Fibroblast of lung (primary cell): ENCODE measurements at regions not wholly inside any gene's neighbourhood (a gene's known extent, or its start where the extent isn't known, plus 50 kb on each side); places are given as distances from the start of the nearest gene placed in this dataset.

ENCODE experiments used
- DNase-seq, 2 donors: peaks; one replicate each; pipeline versions ENCODE4 v3.0.0 to v3.0.0-alpha.2; 2010; ENCODE audit warnings: low read depth in 2 of 2
- H2AFZ ChIP-seq: 2 replicates; pipeline ENCODE4 v1.5.1; 2012; ENCODE audit warnings: low read length, control low read depth, inconsistent platforms
- H3K27ac ChIP-seq: 2 replicates; pipeline ENCODE4 v1.5.1; 2011; ENCODE audit warnings: low read length, control low read depth; ENCODE audit not compliant: insufficient read depth
- H3K27me3 ChIP-seq: 2 replicates; pipeline ENCODE4 v1.5.1; 2011; ENCODE audit warnings: mild to moderate bottlenecking, low read length; ENCODE audit not compliant: control insufficient read depth, insufficient read depth
- H3K36me3 ChIP-seq: 2 replicates; pipeline ENCODE4 v1.5.1; 2011; ENCODE audit warnings: low read length; ENCODE audit not compliant: control insufficient read depth, insufficient read depth
- H3K4me1 ChIP-seq: 2 replicates; pipeline ENCODE4 v1.5.1; 2011; ENCODE audit warnings: low read length; ENCODE audit not compliant: control insufficient read depth, insufficient read depth; ENCODE audit errors: extremely low read depth
- H3K4me2 ChIP-seq: 2 replicates; pipeline ENCODE4 v1.5.1; 2011; ENCODE audit warnings: low read length, control low read depth; ENCODE audit not compliant: insufficient read depth; ENCODE audit errors: extremely low read depth
- H3K4me3 ChIP-seq, 4 experiments: fragments of 200-600 bp in 1 of 4; sonication (generic) in 1 of 4; replicated peaks in 1 of 4; 2 replicates each; pipeline ENCODE4 v1.5.1; 2011 to 2016; ENCODE audit warnings: low read length in 4 of 4, low read depth in 3 of 4, mild to moderate bottlenecking in 3 of 4, control low read depth in 2 of 4, inconsistent platforms in 1 of 4, mixed read lengths in 1 of 4; ENCODE audit not compliant: insufficient read depth in 1 of 4; ENCODE audit errors: control extremely low read depth in 1 of 4
- H3K79me2 ChIP-seq: 2 replicates; pipeline ENCODE4 v1.5.1; 2012; ENCODE audit warnings: mild to moderate bottlenecking, low read length, inconsistent platforms; ENCODE audit not compliant: control insufficient read depth, insufficient read depth
- H3K9ac ChIP-seq: 2 replicates; pipeline ENCODE4 v1.5.1; 2011; ENCODE audit warnings: mild to moderate bottlenecking, low read length, control low read depth; ENCODE audit not compliant: insufficient read depth
- H3K9me3 ChIP-seq: 2 replicates; pipeline ENCODE4 v1.5.1; 2012; ENCODE audit warnings: low read depth, low read length; ENCODE audit not compliant: control insufficient read depth, insufficient read depth
- H4K20me1 ChIP-seq: 2 replicates; pipeline ENCODE4 v1.5.1; 2011; ENCODE audit warnings: low read length; ENCODE audit not compliant: control insufficient read depth, insufficient read depth; ENCODE audit errors: extremely low read depth
- EZH2 ChIP-seq: IDR thresholded peaks from 2 replicates; pipeline ENCODE4 v1.5.1; 2012; ENCODE audit warnings: low read length, control low read depth, mild to moderate bottlenecking; ENCODE audit errors: missing control alignments
- TF ChIP-seq, protein P1 (sequence below), 2 donors: IDR thresholded peaks in 1 of 2; conservative IDR thresholded peaks in 1 of 2; 1 replicate in 1 of 2; 2 replicates in 1 of 2; pipeline ENCODE4 v1.5.1; 2011 to 2012; ENCODE audit warnings: low read length in 2 of 2, control low read depth in 1 of 2, inconsistent platforms in 1 of 2, low read depth in 1 of 2, mild to moderate bottlenecking in 1 of 2

DNA sequence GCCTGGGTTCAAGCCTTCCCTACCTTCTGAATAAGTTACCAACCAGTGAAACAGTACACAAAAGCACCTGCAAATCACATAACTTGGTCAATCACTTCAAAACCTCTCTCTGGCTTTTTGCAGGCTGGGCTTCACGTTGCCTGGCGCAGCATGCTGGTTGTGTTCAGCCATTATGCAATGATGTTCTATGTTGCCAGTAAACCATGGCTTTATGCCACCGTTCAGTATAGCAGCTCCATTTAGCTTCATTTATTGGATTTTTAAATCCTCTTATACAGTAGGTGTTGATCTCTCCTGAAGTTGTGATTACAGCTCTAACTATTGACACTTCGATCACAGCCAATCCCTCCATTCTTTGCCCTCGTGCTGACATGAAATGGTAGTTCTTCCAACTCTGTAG is 233.6 kb upstream of the PTBP2 start:
- no peak overlapping the region for H3K9ac ChIP-seq
- no peak overlapping the region for H2AFZ ChIP-seq
- no peaks in the 10 kb centered on the region for H3K79me2 ChIP-seq
- H3K4me1 ChIP-seq, result no peaks in the 10 kb centered on the region
- no peaks in the 10 kb centered on the region for H3K36me3 ChIP-seq
- no peak overlapping the region for H3K27ac ChIP-seq
- no peak overlapping the region for H3K4me3 ChIP-seq
- H3K4me2 ChIP-seq, result no peak overlapping the region
- no peaks in the 10 kb centered on the region for H4K20me1 ChIP-seq
- DNase-seq, result peak in 1 of 2 donors; percentile 77
- H3K9me3 ChIP-seq, result no peaks in the 10 kb centered on the region
- TF ChIP-seq, protein P1, sequence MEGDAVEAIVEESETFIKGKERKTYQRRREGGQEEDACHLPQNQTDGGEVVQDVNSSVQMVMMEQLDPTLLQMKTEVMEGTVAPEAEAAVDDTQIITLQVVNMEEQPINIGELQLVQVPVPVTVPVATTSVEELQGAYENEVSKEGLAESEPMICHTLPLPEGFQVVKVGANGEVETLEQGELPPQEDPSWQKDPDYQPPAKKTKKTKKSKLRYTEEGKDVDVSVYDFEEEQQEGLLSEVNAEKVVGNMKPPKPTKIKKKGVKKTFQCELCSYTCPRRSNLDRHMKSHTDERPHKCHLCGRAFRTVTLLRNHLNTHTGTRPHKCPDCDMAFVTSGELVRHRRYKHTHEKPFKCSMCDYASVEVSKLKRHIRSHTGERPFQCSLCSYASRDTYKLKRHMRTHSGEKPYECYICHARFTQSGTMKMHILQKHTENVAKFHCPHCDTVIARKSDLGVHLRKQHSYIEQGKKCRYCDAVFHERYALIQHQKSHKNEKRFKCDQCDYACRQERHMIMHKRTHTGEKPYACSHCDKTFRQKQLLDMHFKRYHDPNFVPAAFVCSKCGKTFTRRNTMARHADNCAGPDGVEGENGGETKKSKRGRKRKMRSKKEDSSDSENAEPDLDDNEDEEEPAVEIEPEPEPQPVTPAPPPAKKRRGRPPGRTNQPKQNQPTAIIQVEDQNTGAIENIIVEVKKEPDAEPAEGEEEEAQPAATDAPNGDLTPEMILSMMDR (conservative IDR thresholded peaks at IDR 0.05 in 1 of 2, IDR thresholded peaks at IDR 0.05 in 1 of 2; ENCODE audit: low read depth in 1 of 2, low read length in 2 of 2), result no peak
- TF ChIP-seq EZH2, result no peak
- no peaks in the 10 kb centered on the region for H3K27me3 ChIP-seq

DNA sequence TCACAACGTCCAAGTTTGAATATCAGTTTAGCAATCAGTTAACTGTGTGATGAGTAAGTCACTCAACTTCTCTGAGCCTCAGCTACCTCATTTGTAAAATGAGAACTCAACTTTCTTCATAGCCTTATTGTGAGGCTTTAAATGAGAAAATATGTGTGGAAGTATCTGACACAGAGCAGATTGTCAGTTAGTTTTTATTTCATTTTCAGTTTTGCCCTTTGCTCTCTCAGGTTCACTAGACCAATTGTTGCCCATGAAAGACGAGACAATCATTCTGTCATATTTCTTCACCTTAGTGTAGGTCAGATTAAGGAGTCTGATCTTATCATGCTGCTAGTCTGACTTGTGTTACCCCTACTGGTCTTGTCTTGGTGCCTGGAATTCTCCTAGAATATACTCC is 232.8 kb upstream of the PTBP2 start:
- no peaks in the 10 kb centered on the region for H3K27me3 ChIP-seq
- H3K36me3 ChIP-seq, result no peaks in the 10 kb centered on the region
- no peak for DNase-seq
- H2AFZ ChIP-seq, result no peak overlapping the region
- TF ChIP-seq, protein P1 (conservative IDR thresholded peaks at IDR 0.05 in 1 of 2, IDR thresholded peaks at IDR 0.05 in 1 of 2; ENCODE audit: low read depth in 1 of 2, low read length in 2 of 2), result no peak
- no peak for TF ChIP-seq EZH2
- H3K27ac ChIP-seq, result no peak overlapping the region
- no peaks in the 10 kb centered on the region for H3K4me1 ChIP-seq
- no peak overlapping the region for H3K9ac ChIP-seq
- no peak overlapping the region for H3K4me2 ChIP-seq
- no peaks in the 10 kb centered on the region for H4K20me1 ChIP-seq
- no peak overlapping the region for H3K4me3 ChIP-seq
- no peaks in the 10 kb centered on the region for H3K79me2 ChIP-seq
- H3K9me3 ChIP-seq, result no peaks in the 10 kb centered on the region

DNA sequence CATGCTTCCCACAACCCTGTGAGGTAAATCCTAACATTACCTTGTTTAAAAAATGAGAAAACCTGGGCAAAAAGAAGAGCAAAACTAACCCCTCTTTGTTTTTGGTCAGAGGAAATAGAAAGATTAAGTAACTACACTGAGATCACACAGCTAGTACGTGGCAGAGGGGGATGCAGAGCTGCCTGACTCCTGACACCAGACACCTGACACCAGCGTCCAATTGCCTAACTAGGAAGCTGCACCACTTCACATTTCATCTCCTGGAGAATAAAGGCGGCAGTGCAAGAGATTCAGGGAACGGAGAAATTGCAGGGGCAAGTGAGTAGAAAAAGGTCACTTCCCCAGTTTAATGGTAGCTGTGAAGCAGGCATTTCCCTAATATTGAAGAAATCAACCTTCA is 229.3 kb upstream of the PTBP2 start:
- H3K4me2 ChIP-seq, result no peak overlapping the region
- no peaks in the 10 kb centered on the region for H3K79me2 ChIP-seq
- no peaks in the 10 kb centered on the region for H4K20me1 ChIP-seq
- no peak overlapping the region for H3K27ac ChIP-seq
- H2AFZ ChIP-seq, result no peak overlapping the region
- TF ChIP-seq, protein P1 (conservative IDR thresholded peaks at IDR 0.05 in 1 of 2, IDR thresholded peaks at IDR 0.05 in 1 of 2; ENCODE audit: low read depth in 1 of 2, low read length in 2 of 2), result no peak
- no peak for TF ChIP-seq EZH2
- H3K4me3 ChIP-seq, result no peak overlapping the region
- no peaks in the 10 kb centered on the region for H3K4me1 ChIP-seq
- DNase-seq, result peak; percentile 28 to 53
- no peaks in the 10 kb centered on the region for H3K9me3 ChIP-seq
- H3K9ac ChIP-seq, result no peak overlapping the region
- H3K27me3 ChIP-seq, result no peaks in the 10 kb centered on the region
- no peaks in the 10 kb centered on the region for H3K36me3 ChIP-seq
